ENCODE measurements at regions not wholly inside any gene's neighbourhood (a gene's known extent, or its start where the extent isn't known, plus 50 kb on each side); places are given as distances from the start of the nearest gene placed in this dataset.

DNA sequence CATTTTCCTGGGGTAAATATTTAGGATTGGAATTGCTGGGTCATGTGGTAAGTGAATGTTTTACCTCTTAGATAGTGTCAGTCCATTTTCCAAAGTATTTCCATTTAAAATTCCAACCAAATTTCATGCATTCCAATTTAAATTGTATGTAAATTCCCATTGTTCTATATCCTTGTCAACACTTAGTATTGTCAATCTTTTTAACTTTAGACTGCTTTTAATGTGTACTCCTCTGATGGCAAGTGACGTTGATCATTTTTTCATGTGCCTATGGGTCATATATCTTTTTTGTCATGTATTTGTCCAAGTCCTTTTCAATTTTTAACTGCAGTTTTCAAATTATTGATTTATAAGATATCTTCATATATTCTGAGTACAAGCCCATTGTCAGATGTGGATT, 80.8 kb upstream of the FAM20C start:
- H3K4me3 ChIP-seq (ENCODE audit: low read depth, low read length): no peak overlapping the region
- DNase-seq (ENCODE audit: low read depth): no peak
- no peak for TF ChIP-seq CTCF (IDR thresholded peaks at IDR 0.05; ENCODE audit: insufficient read depth, low read length)

- H3K4me3 ChIP-seq (ENCODE audit: low read depth, low read length): no peak overlapping the region
- DNase-seq (ENCODE audit: low read depth): no peak
- no peak for TF ChIP-seq CTCF (IDR thresholded peaks at IDR 0.05; ENCODE audit: insufficient read depth, low read length)
Measured at GRCh38 chr7:112881-113280, 79.5 kb upstream of the FAM20C start.

GRCh38 chr7:115274-115911, 77.0 kb upstream of the FAM20C start:
- H3K4me3 ChIP-seq (ENCODE audit: low read depth, low read length): no peak overlapping the region
- DNase-seq (ENCODE audit: low read depth): peak; percentile 68
- no peak for TF ChIP-seq CTCF (IDR thresholded peaks at IDR 0.05; ENCODE audit: insufficient read depth, low read length)

- DNase-seq (ENCODE audit: low read depth): no peak
- no peak overlapping the region for H3K4me3 ChIP-seq (ENCODE audit: low read depth, low read length)
- TF ChIP-seq CTCF (IDR thresholded peaks at IDR 0.05; ENCODE audit: insufficient read depth, low read length): no peak
Measured at GRCh38 chr7:116188-116981, 76.0 kb upstream of the FAM20C start.

GRCh38 chr7:117836-118614, 74.3 kb upstream of the FAM20C start:
- no peak for DNase-seq (ENCODE audit: low read depth)
- H3K4me3 ChIP-seq (ENCODE audit: low read depth, low read length): no peak overlapping the region
- no peak for TF ChIP-seq CTCF (IDR thresholded peaks at IDR 0.05; ENCODE audit: insufficient read depth, low read length)

DNA sequence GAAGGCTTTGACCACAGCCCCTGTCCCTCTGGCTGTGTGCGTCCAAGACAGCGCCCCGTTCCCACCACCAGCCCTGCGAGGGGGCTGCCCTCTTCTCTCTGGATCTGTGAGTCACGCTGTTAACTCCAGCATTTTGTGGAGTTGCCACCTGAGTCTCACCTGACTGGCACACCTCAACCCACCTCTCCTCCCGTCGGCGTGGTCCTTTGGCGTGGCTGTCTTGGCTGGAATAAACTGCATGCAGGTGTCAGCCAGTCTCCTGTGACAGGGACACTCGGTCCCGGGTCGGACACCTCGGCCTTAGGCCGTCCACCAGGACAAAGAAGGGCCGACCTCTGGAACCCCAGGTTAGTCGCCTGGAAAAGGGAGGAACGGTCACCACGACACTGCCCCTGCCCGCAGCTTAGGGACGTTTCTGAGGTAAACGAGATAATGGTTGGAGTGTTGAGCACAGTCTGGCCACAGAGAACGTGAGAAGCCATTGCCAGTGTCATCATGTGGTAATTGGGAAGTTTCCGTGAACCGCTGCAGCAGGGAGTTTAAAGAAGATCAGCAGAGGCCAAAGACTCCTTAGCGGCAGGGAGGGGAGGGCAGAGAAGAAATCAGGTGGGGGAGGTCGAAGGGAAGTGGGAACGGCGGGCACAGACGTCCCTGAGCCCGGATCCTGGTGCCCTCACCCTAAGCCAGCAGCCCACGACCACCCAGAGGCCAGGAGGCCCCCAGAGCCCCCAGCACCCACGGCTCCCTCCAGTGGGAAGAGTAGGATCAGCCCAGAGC, 73.6 kb upstream of the FAM20C start:
- DNase-seq (ENCODE audit: low read depth): no peak
- no peak overlapping the region for H3K4me3 ChIP-seq (ENCODE audit: low read depth, low read length)
- TF ChIP-seq CTCF (IDR thresholded peaks at IDR 0.05; ENCODE audit: insufficient read depth, low read length): no peak
